ENCODE measurements at regions not wholly inside any gene's neighbourhood (a gene's known extent, or its start where the extent isn't known, plus 50 kb on each side); places are given as distances from the start of the nearest gene placed in this dataset.

GRCh38 chr13:37195621-37196020 lies 90.2 kb upstream of the CSNK1A1L start:
- H3K4me3 ChIP-seq = no peak overlapping the region
- H4K20me1 ChIP-seq (ENCODE audit: insufficient read depth) = no peaks in the 10 kb centered on the region
- no peak overlapping the region for H2AFZ ChIP-seq
- H3K27me3 ChIP-seq (ENCODE audit: insufficient read depth, low read depth) = no peaks in the 10 kb centered on the region
- TF ChIP-seq EZH2 (IDR thresholded peaks at IDR 0.05; ENCODE audit: low read depth) (no peak), CTCF (conservative IDR thresholded peaks at IDR 0.05) (no peak)
- H3K27ac ChIP-seq = no peak overlapping the region
- no TSS peak for BruUV-seq (replicated peaks)
- no peak for DNase-seq
- H3K9me3 ChIP-seq (ENCODE audit: insufficient read depth, low read depth) = no peaks in the 10 kb centered on the region
- no peaks in the 10 kb centered on the region for H3F3A ChIP-seq (ENCODE audit: insufficient read depth, low read depth)
- no peaks in the 10 kb centered on the region for H3K9me2 ChIP-seq (ENCODE audit: insufficient read depth)
- intact Hi-C loops (cut with micrococcal nuclease; ENCODE audit: unreplicated experiment) = no loop called here
- H3K79me2 ChIP-seq (ENCODE audit: low read depth) = no peaks in the 10 kb centered on the region
- no peaks in the 10 kb centered on the region for H3K4me1 ChIP-seq (replicated peaks; ENCODE audit: insufficient read depth)
- ChIA-PET CTCF (no interaction called here), POLR2A (ENCODE audit: unreplicated experiment) (no interaction called here)
- H3K36me3 ChIP-seq (ENCODE audit: low read depth) = no peaks in the 10 kb centered on the region
- H3K4me2 ChIP-seq = no peak overlapping the region

GRCh38 chr13:37194428-37194861 lies 89.0 kb upstream of the CSNK1A1L start:
- Histone ChIP-seq H3K27ac (no peak overlapping the region), H3K4me2 (no peak overlapping the region), H3K79me2 (ENCODE audit: low read depth) (no peaks in the 10 kb centered on the region), H3F3A (ENCODE audit: insufficient read depth, low read depth) (no peaks in the 10 kb centered on the region), H4K20me1 (ENCODE audit: insufficient read depth) (no peaks in the 10 kb centered on the region), H3K4me1 (replicated peaks; ENCODE audit: insufficient read depth) (no peaks in the 10 kb centered on the region), H3K9me3 (ENCODE audit: insufficient read depth, low read depth) (no peaks in the 10 kb centered on the region), H3K4me3 (no peak overlapping the region), H3K36me3 (ENCODE audit: low read depth) (no peaks in the 10 kb centered on the region), H3K9me2 (ENCODE audit: insufficient read depth) (no peaks in the 10 kb centered on the region), H3K27me3 (ENCODE audit: insufficient read depth, low read depth) (no peaks in the 10 kb centered on the region), H2AFZ (no peak overlapping the region)
- BruUV-seq (replicated peaks) = no TSS peak
- ChIA-PET CTCF (no interaction called here), POLR2A (ENCODE audit: unreplicated experiment) (interaction anchor here (0.5 kb wide), 1 partner anchor 918 kb away, joined by 3 read pairs; no protein-coding TSS in a partner anchor)
- no peak for TF ChIP-seq CTCF (conservative IDR thresholded peaks at IDR 0.05)
- TF ChIP-seq EZH2 (IDR thresholded peaks at IDR 0.05; ENCODE audit: low read depth) = no peak
- DNase-seq = no peak
- intact Hi-C loops (cut with micrococcal nuclease; ENCODE audit: unreplicated experiment) = no loop called here

GRCh38 chr13:37192956-37193355 lies 87.5 kb upstream of the CSNK1A1L start:
- Histone ChIP-seq H4K20me1 (ENCODE audit: insufficient read depth) (no peaks in the 10 kb centered on the region), H3K36me3 (ENCODE audit: low read depth) (no peaks in the 10 kb centered on the region), H3K4me3 (no peak overlapping the region), H3K27ac (no peak overlapping the region), H3K79me2 (ENCODE audit: low read depth) (no peaks in the 10 kb centered on the region), H2AFZ (no peak overlapping the region), H3K9me3 (ENCODE audit: insufficient read depth, low read depth) (no peaks in the 10 kb centered on the region), H3K4me1 (replicated peaks; ENCODE audit: insufficient read depth) (no peaks in the 10 kb centered on the region), H3F3A (ENCODE audit: insufficient read depth, low read depth) (no peaks in the 10 kb centered on the region), H3K27me3 (ENCODE audit: insufficient read depth, low read depth) (no peaks in the 10 kb centered on the region), H3K4me2 (no peak overlapping the region), H3K9me2 (ENCODE audit: insufficient read depth) (no peaks in the 10 kb centered on the region)
- TF ChIP-seq CTCF (conservative IDR thresholded peaks at IDR 0.05) = no peak
- no peak for TF ChIP-seq EZH2 (IDR thresholded peaks at IDR 0.05; ENCODE audit: low read depth)
- ChIA-PET CTCF (no interaction called here), POLR2A (ENCODE audit: unreplicated experiment) (no interaction called here)
- intact Hi-C loops (cut with micrococcal nuclease; ENCODE audit: unreplicated experiment) = no loop called here
- BruUV-seq (replicated peaks) = no TSS peak
- no peak for DNase-seq
